Activated B cell treated with CpG ODN at 0.5 μM for 24 hours (primary cell): ENCODE measurements at regions not wholly inside any gene's neighbourhood (a gene's known extent, or its start where the extent isn't known, plus 50 kb on each side); places are given as distances from the start of the nearest gene placed in this dataset.
"Not testable (repeated sequence)": the region's sequence is repeated elsewhere in the genome, so short reads cannot be mapped to it uniquely, and the experiment has no call there.

Experiments used
- ATAC-seq: fragments of 200-7000 bp; cut with Tn5 transposase; one replicate; pipeline ENCODE4 v1.10.0; 2021; ENCODE audit warnings: low read depth, mild to moderate bottlenecking, moderate library complexity
- CTCF ChIA-PET: fragments of 350-600 bp; sonication (Branson Sonifier 250); formaldehyde crosslinking; loops from one replicate; lab custom pipeline; 2021; ENCODE audit warnings: antibody characterized with exemption; lab: Charles Lee
- POLR2A ChIA-PET: fragments of 350-600 bp; sonication (Branson Sonifier 250); formaldehyde crosslinking; loops from one replicate; lab custom pipeline; 2021; ENCODE audit warnings: antibody characterized with exemption; lab: Charles Lee
- DNase-seq: peaks from one replicate; pipeline ENCODE4 v3.0.0; 2022
- H3K27ac Mint-ChIP-seq: one replicate; pipeline ENCODE4 v1.8.0; 2020; ENCODE audit warnings: mixed read lengths
- H3K27me3 Mint-ChIP-seq: one replicate; pipeline ENCODE4 v1.8.0; 2021; ENCODE audit warnings: mixed read lengths
- H3K36me3 Mint-ChIP-seq: one replicate; pipeline ENCODE4 v1.8.0; 2021; ENCODE audit warnings: low read depth, mixed read lengths
- H3K4me1 Mint-ChIP-seq: one replicate; pipeline ENCODE4 v1.8.0; 2021; ENCODE audit warnings: mixed read lengths
- H3K4me3 Mint-ChIP-seq: one replicate; pipeline ENCODE4 v1.8.0; 2020; ENCODE audit warnings: mild to moderate bottlenecking, mixed read lengths
- H3K9me3 Mint-ChIP-seq: one replicate; pipeline ENCODE4 v1.8.0; 2020; ENCODE audit warnings: mixed read lengths
- intact Hi-C: fragments of 100-400 bp; cut with micrococcal nuclease; formaldehyde crosslinking; loops from one replicate; pipeline ENCODE4 v1.15.1; 2024
- TF ChIP-seq, protein P1 (sequence below): fragments of 200-600 bp; IDR thresholded peaks from one replicate; pipeline ENCODE4 v1.8.0; 2022; ENCODE audit warnings: antibody characterized with exemption, mild to moderate bottlenecking

GRCh38 chr9:30349526-30350513, 2034.6 kb upstream of the ACO1 start:
- ChIA-PET CTCF (no interaction called here), POLR2A (no interaction called here)
- H3K4me3 Mint-ChIP-seq: no peak overlapping the region
- H3K27me3 Mint-ChIP-seq: no peaks in the 10 kb centered on the region
- no peak for DNase-seq
- H3K36me3 Mint-ChIP-seq: no peaks in the 10 kb centered on the region
- intact Hi-C loops: no loop called here
- H3K4me1 Mint-ChIP-seq: no peaks in the 10 kb centered on the region
- H3K9me3 Mint-ChIP-seq: peaks cover 8% of the 10 kb centered on the region
- TF ChIP-seq, protein P1, sequence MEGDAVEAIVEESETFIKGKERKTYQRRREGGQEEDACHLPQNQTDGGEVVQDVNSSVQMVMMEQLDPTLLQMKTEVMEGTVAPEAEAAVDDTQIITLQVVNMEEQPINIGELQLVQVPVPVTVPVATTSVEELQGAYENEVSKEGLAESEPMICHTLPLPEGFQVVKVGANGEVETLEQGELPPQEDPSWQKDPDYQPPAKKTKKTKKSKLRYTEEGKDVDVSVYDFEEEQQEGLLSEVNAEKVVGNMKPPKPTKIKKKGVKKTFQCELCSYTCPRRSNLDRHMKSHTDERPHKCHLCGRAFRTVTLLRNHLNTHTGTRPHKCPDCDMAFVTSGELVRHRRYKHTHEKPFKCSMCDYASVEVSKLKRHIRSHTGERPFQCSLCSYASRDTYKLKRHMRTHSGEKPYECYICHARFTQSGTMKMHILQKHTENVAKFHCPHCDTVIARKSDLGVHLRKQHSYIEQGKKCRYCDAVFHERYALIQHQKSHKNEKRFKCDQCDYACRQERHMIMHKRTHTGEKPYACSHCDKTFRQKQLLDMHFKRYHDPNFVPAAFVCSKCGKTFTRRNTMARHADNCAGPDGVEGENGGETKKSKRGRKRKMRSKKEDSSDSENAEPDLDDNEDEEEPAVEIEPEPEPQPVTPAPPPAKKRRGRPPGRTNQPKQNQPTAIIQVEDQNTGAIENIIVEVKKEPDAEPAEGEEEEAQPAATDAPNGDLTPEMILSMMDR: no peak
- H3K27ac Mint-ChIP-seq: no peak overlapping the region
- no peak for ATAC-seq

DNA sequence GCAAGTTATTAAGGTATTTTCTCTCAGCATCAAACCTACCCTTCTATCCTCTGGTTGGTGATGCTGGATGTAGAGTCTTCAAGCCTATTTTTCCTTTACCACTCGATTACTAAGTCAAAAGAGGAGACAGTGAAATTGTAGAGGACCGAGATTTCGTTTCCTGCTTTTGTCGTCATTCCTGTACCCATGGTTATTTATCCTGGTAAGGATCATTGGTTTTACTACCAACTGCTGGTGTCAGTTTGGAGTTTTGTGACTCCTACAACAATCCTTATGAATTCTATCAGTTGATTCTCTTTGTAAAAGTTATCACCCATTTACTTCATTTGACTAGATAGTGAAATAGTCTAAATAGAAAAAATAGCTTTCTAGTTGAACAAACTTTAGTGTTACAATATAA, 2028.2 kb upstream of the ACO1 start:
- ATAC-seq: no peak
- H3K27me3 Mint-ChIP-seq: no peaks in the 10 kb centered on the region
- no peaks in the 10 kb centered on the region for H3K9me3 Mint-ChIP-seq
- POLR2A ChIA-PET: no interaction called here
- H3K4me3 Mint-ChIP-seq: no peak overlapping the region
- no peak overlapping the region for H3K27ac Mint-ChIP-seq
- TF ChIP-seq, protein P1: no peak
- H3K36me3 Mint-ChIP-seq: no peaks in the 10 kb centered on the region
- no peaks in the 10 kb centered on the region for H3K4me1 Mint-ChIP-seq
- intact Hi-C loops: no loop called here
- CTCF ChIA-PET: no interaction called here
- no peak for DNase-seq

DNA sequence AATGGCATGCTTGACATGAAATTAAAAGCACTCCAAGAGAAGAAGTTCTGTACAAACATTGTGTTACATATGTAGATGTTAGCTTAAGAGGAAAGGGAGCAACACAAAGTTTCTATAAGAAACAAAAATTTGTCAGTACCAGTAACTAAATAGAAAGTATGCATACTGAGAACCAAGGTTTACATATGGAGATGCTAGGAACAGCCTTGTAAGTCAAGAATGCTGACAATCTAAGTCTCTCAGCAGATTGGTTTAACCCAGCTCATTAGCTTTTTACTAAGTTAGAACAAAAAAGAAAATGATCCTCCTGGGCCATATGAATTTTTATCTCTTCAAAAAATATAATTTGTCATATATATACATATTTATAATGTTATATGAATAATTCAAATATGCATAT, 2022.1 kb upstream of the ACO1 start:
- H3K9me3 Mint-ChIP-seq: no peaks in the 10 kb centered on the region
- intact Hi-C loops: no loop called here
- ATAC-seq: no peak
- H3K36me3 Mint-ChIP-seq: no peaks in the 10 kb centered on the region
- no peaks in the 10 kb centered on the region for H3K27me3 Mint-ChIP-seq
- no peak for DNase-seq
- POLR2A ChIA-PET: no interaction called here
- no peak overlapping the region for H3K27ac Mint-ChIP-seq
- no peaks in the 10 kb centered on the region for H3K4me1 Mint-ChIP-seq
- no peak overlapping the region for H3K4me3 Mint-ChIP-seq
- TF ChIP-seq, protein P1: no peak
- CTCF ChIA-PET: no interaction called here

- H3K36me3 Mint-ChIP-seq, ATAC-seq, POLR2A ChIA-PET, H3K9me3 Mint-ChIP-seq, H3K4me1 Mint-ChIP-seq, CTCF ChIA-PET, DNase-seq, H3K27ac Mint-ChIP-seq, H3K27me3 Mint-ChIP-seq, intact Hi-C loops, H3K4me3 Mint-ChIP-seq: not testable (repeated sequence)
Observed at GRCh38 chr9:30366140-30366539, 2018.3 kb upstream of the ACO1 start.

DNA sequence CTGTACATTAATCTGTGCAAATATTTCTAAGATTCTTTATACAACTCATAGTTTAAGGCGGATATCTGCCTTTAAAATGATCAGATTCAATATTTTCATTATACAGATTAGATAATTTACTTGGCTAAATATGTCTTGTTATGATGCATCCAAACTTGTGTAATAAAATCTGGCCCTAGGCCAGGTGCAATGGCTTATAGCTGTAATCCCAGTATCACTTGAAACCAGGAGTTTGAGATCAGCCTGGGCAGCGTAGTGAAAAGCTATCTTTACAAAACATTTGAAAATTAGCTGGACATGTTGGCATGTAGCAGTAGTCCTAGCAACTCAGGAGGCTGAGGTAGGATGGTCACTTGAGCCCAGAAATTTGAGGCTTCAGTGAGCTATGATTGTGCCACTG, 2002.2 kb upstream of the ACO1 start:
- TF ChIP-seq, protein P1: no peak
- H3K27me3 Mint-ChIP-seq: no peaks in the 10 kb centered on the region
- H3K4me3 Mint-ChIP-seq: no peak overlapping the region
- ATAC-seq: no peak
- DNase-seq: no peak
- no peaks in the 10 kb centered on the region for H3K4me1 Mint-ChIP-seq
- intact Hi-C loops: no loop called here
- no peak overlapping the region for H3K27ac Mint-ChIP-seq
- CTCF ChIA-PET: no interaction called here
- no peaks in the 10 kb centered on the region for H3K36me3 Mint-ChIP-seq
- H3K9me3 Mint-ChIP-seq: peaks cover 4% of the 10 kb centered on the region
- POLR2A ChIA-PET: no interaction called here
